SK-N-SH (cell line): ENCODE measurements at regions not wholly inside any gene's neighbourhood (a gene's known extent, or its start where the extent isn't known, plus 50 kb on each side); places are given as distances from the start of the nearest gene placed in this dataset.

ENCODE experiments used
- CTCF ChIA-PET: fragments of 300-600, 350-600 bp; formaldehyde crosslinking; extraction: SDS; loops from one replicate; lab custom pipeline; 2021; lab: Yijun Ruan, JAX
- POLR2A ChIA-PET: fragments of 350-600 bp; sonication (Branson Sonifier 250); formaldehyde crosslinking; extraction: SDS; loops from one replicate; lab custom pipeline; 2020; ENCODE audit warnings: antibody characterized with exemption, inconsistent platforms; lab: Yijun Ruan, JAX
- DNase-seq: peaks from one replicate; pipeline ENCODE4 v3.0.0; 2012
- H2AFZ ChIP-seq: fragments of 200-600 bp; sonication (generic); 2 replicates; pipeline ENCODE4 v1.8.1; 2016; ENCODE audit warnings: antibody characterized with exemption, mild to moderate bottlenecking, low read depth
- H3F3A ChIP-seq: fragments of 200-600 bp; sonication (generic); replicated peaks from 2 replicates; pipeline ENCODE3; 2016; ENCODE audit warnings: antibody characterized with exemption, mild to moderate bottlenecking; ENCODE audit not compliant: insufficient read depth
- H3K27ac ChIP-seq, 2 experiments: fragments of 200-500 bp in 1 of 2; fragments of 200-600 bp in 1 of 2; sonication (Bioruptor generic) in 1 of 2; sonication (generic), shearing (Covaris generic) in 1 of 2; 2 replicates each; pipeline versions ENCODE4 v1.5.1 to v1.6.1; 2014 to 2016; ENCODE audit warnings: low read depth in 2 of 2, inconsistent platforms in 1 of 2, low read length in 1 of 2, mild to moderate bottlenecking in 1 of 2, mixed read lengths in 1 of 2
- H3K27me3 ChIP-seq: fragments of 200-600 bp; sonication (generic), shearing (Covaris generic); 2 replicates; pipeline ENCODE4 v1.6.1; 2016; ENCODE audit warnings: mixed run types; ENCODE audit not compliant: insufficient read depth
- H3K36me3 ChIP-seq, 2 experiments: fragments of 200-500 bp in 1 of 2; fragments of 200-600 bp in 1 of 2; sonication (Bioruptor generic) in 1 of 2; sonication (generic) in 1 of 2; replicated peaks in 1 of 2; 2 replicates each; pipeline versions ENCODE3 to v1.5.1; 2014 to 2016; ENCODE audit warnings: low read length in 1 of 2, mild to moderate bottlenecking in 1 of 2; ENCODE audit not compliant: insufficient read depth in 2 of 2, control insufficient read depth in 1 of 2
- H3K4me1 ChIP-seq, 2 experiments: fragments of 200-500 bp in 1 of 2; fragments of 200-600 bp in 1 of 2; sonication (Bioruptor generic) in 1 of 2; sonication (generic), shearing (Covaris generic) in 1 of 2; 2 replicates each; pipeline versions ENCODE4 v1.5.1 to v1.6.1; 2014 to 2016; ENCODE audit warnings: low read depth in 1 of 2, low read length in 1 of 2, mixed run types in 1 of 2; ENCODE audit not compliant: insufficient read depth in 2 of 2, control insufficient read depth in 1 of 2
- H3K4me2 ChIP-seq: fragments of 200-600 bp; sonication (generic), shearing (Covaris generic); 2 replicates; pipeline ENCODE4 v1.6.1; 2017; ENCODE audit warnings: mixed run types
- H3K4me3 ChIP-seq, 2 experiments: fragments of 200-500 bp in 1 of 2; fragments of 200-600 bp in 1 of 2; sonication (Bioruptor generic) in 1 of 2; sonication (generic), shearing (Covaris generic) in 1 of 2; 2 replicates each; pipeline versions ENCODE4 v1.5.1 to v1.8.1; 2014 to 2016; ENCODE audit warnings: low read depth in 2 of 2, inconsistent platforms in 1 of 2, low read length in 1 of 2, mild to moderate bottlenecking in 1 of 2, mixed read lengths in 1 of 2, moderate library complexity in 1 of 2
- H3K79me2 ChIP-seq: fragments of 200-600 bp; sonication (generic); 2 replicates; pipeline ENCODE4 v1.8.1; 2017; ENCODE audit warnings: mild to moderate bottlenecking; ENCODE audit not compliant: insufficient read depth
- H3K9ac ChIP-seq: fragments of 200-600 bp; sonication (generic); 2 replicates; pipeline ENCODE4 v1.6.1; 2017; ENCODE audit warnings: mixed run types
- H3K9me2 ChIP-seq: fragments of 200-600 bp; sonication (generic); 2 replicates; pipeline ENCODE4 v1.6.1; 2017; ENCODE audit warnings: mixed run types
- H3K9me3 ChIP-seq: fragments of 200-600 bp; sonication (generic); 2 replicates; pipeline ENCODE4 v1.6.1; 2017; ENCODE audit warnings: mixed run types, mild to moderate bottlenecking, moderate library complexity
- H4K20me1 ChIP-seq: fragments of 200-600 bp; sonication (generic); 2 replicates; pipeline ENCODE4 v1.6.1; 2017; ENCODE audit warnings: mild to moderate bottlenecking, mixed run types; ENCODE audit not compliant: insufficient read depth
- CHD2 ChIP-seq: fragments of 150-350 bp; IDR thresholded peaks from 2 replicates; pipeline ENCODE4 v1.6.1; 2018; ENCODE audit warnings: low read length; ENCODE audit not compliant: partially characterized antibody
- ELF1 ChIP-seq: IDR thresholded peaks from 2 replicates; pipeline ENCODE4 v1.4.0; 2012
- EZH2phosphoT487 ChIP-seq: fragments of 200-600 bp; sonication (generic); IDR thresholded peaks from 2 replicates; pipeline ENCODE4 v1.6.1; 2017; ENCODE audit warnings: low read depth, mixed run types, mild to moderate bottlenecking, antibody characterized with exemption, moderate library complexity, borderline replicate concordance
- FOSL2 ChIP-seq: IDR thresholded peaks from 2 replicates; pipeline ENCODE4 v1.4.0; 2012; ENCODE audit warnings: low read depth, mild to moderate bottlenecking, moderate library complexity, borderline replicate concordance
- FOXJ3 ChIP-seq: sonication (generic); formaldehyde crosslinking; IDR thresholded peaks from 2 replicates; pipeline ENCODE4 v1.5.1; 2020; ENCODE audit warnings: mild to moderate bottlenecking, missing genetic modification reagents
- FOXM1 ChIP-seq: IDR thresholded peaks from 2 replicates; pipeline ENCODE4 v1.4.0; 2012; ENCODE audit warnings: low read depth, mild to moderate bottlenecking
- GABPA ChIP-seq: IDR thresholded peaks from 2 replicates; pipeline ENCODE4 v1.4.0; 2012; ENCODE audit warnings: low read depth, mild to moderate bottlenecking
- GATA2 ChIP-seq: sonication (generic); formaldehyde crosslinking; IDR thresholded peaks from 2 replicates; pipeline ENCODE4 v1.5.0; 2020; ENCODE audit warnings: mild to moderate bottlenecking, missing genetic modification reagents
- IRF3 ChIP-seq: fragments of 150-350 bp; IDR thresholded peaks from 2 replicates; pipeline ENCODE4 v1.6.1; 2016; ENCODE audit warnings: mild to moderate bottlenecking, low read depth, low read length
- JUND ChIP-seq: IDR thresholded peaks from 2 replicates; pipeline ENCODE4 v1.4.0; 2012
- MEF2A ChIP-seq: IDR thresholded peaks from 2 replicates; pipeline ENCODE4 v1.4.0; 2012; ENCODE audit warnings: low read depth, borderline replicate concordance
- NFIC ChIP-seq: IDR thresholded peaks from 2 replicates; pipeline ENCODE4 v1.4.0; 2012; ENCODE audit warnings: borderline replicate concordance
- NRF1 ChIP-seq: IDR thresholded peaks from 2 replicates; pipeline ENCODE4 v1.6.1; 2012; ENCODE audit warnings: low read depth, mild to moderate bottlenecking, low read length
- RCOR1 ChIP-seq: fragments of 150-350 bp; IDR thresholded peaks from 2 replicates; pipeline ENCODE4 v1.6.1; 2017; ENCODE audit warnings: antibody characterized with exemption, low read length
- REST ChIP-seq: IDR thresholded peaks from 2 replicates; pipeline ENCODE4 v1.6.1; 2012; ENCODE audit warnings: mild to moderate bottlenecking, low read depth, low read length, moderate library complexity
- SIN3A ChIP-seq: IDR thresholded peaks from 2 replicates; pipeline ENCODE4 v1.6.1; 2012; ENCODE audit warnings: low read depth, mild to moderate bottlenecking, low read length, moderate library complexity, borderline replicate concordance
- SMC3 ChIP-seq: IDR thresholded peaks from 2 replicates; pipeline ENCODE4 v1.6.1; 2012; ENCODE audit warnings: low read depth, low read length, improper control_type of control experiment
- TAF1 ChIP-seq: IDR thresholded peaks from 2 replicates; pipeline ENCODE4 v1.6.1; 2012; ENCODE audit warnings: low read depth, mild to moderate bottlenecking, low read length, moderate library complexity, borderline replicate concordance
- TCF12 ChIP-seq: IDR thresholded peaks from 2 replicates; pipeline ENCODE4 v1.4.0; 2012
- TEAD4 ChIP-seq: IDR thresholded peaks from 2 replicates; pipeline ENCODE4 v1.4.0; 2012; ENCODE audit warnings: mild to moderate bottlenecking, borderline replicate concordance; ENCODE audit not compliant: insufficient read depth
- ZBTB33 ChIP-seq: IDR thresholded peaks from 2 replicates; pipeline ENCODE4 v1.4.0; 2012; ENCODE audit warnings: low read depth, borderline replicate concordance
- WGBS: methylation state at CpG from one replicate; pipeline ENCODE4 v1.1.6; 2017; ENCODE audit warnings: low lambda C conversion rate; 5-methylcytosine and 5-hydroxymethylcytosine counted together

- no peak overlapping the region for H3K9ac ChIP-seq
- no peak overlapping the region for H3K27ac ChIP-seq
- DNase-seq: no peak
- no peaks in the 10 kb centered on the region for H3K36me3 ChIP-seq
- H3K4me2 ChIP-seq: no peak overlapping the region
- no peak for TF ChIP-seq FOXJ3 (CRISPR knock-in tag)
- TF ChIP-seq FOXM1: no peak
- no peak for TF ChIP-seq ELF1
- no peak for TF ChIP-seq REST
- TF ChIP-seq EZH2phosphoT487: no peak
- TF ChIP-seq ZBTB33: no peak
- no peak for TF ChIP-seq NFIC
- no peak for TF ChIP-seq TEAD4
- TF ChIP-seq NRF1: no peak
- TF ChIP-seq TCF12: no peak
- no peak for TF ChIP-seq RCOR1
- TF ChIP-seq FOSL2: no peak
- no peak for TF ChIP-seq SMC3
- WGBS: 71% methylated on average over 46 of the region's 46 CpGs
- H3K4me3 ChIP-seq: no peak overlapping the region
- CTCF ChIA-PET: no interaction called here
- H3K27me3 ChIP-seq: 0 out of 2 replicates have a peak, but pooled peaks cover 15% of the 10 kb centered on the region
- H3F3A ChIP-seq: no peaks in the 10 kb centered on the region
- no peaks in the 10 kb centered on the region for H3K9me3 ChIP-seq
- H4K20me1 ChIP-seq: no peaks in the 10 kb centered on the region
- H3K4me1 ChIP-seq: no peaks in the 10 kb centered on the region
- POLR2A ChIA-PET: no interaction called here
- no peak overlapping the region for H2AFZ ChIP-seq
- no peaks in the 10 kb centered on the region for H3K9me2 ChIP-seq
- H3K79me2 ChIP-seq: no peaks in the 10 kb centered on the region
Observed at GRCh38 chr18:78238404-78239089, 741.1 kb upstream of the SALL3 start.

GRCh38 chr18:78239090-78239457, 740.5 kb upstream of the SALL3 start:
- Histone ChIP-seq H3K9me2 (no peaks in the 10 kb centered on the region), H4K20me1 (no peaks in the 10 kb centered on the region), H3K27ac (no peak overlapping the region), H3K4me1 (no peaks in the 10 kb centered on the region), H3K36me3 (no peaks in the 10 kb centered on the region), H2AFZ (no peak overlapping the region), H3K4me2 (no peak overlapping the region), H3K4me3 (no peak overlapping the region), H3K9me3 (no peaks in the 10 kb centered on the region), H3F3A (no peaks in the 10 kb centered on the region), H3K9ac (no peak overlapping the region), H3K27me3 (peaks cover 15% of the 10 kb centered on the region; the same call in 1 of the 2 replicates), H3K79me2 (no peaks in the 10 kb centered on the region)
- 65% methylated on average over 17 of the region's 17 CpGs for WGBS
- POLR2A ChIA-PET: no interaction called here
- no peak for DNase-seq
- CTCF ChIA-PET: no interaction called here
- TF ChIP-seq TAF1 (no peak), JUND (no peak), IRF3 (no peak), NFIC (no peak), GABPA (no peak), MEF2A (no peak), FOXJ3 (CRISPR knock-in tag) (no peak), GATA2 (CRISPR knock-in tag) (no peak), CHD2 (no peak), SIN3A (no peak), RCOR1 (no peak), SMC3 (no peak)
